Globus pallidus (tissue), 1 donor: ENCODE measurements at regions not wholly inside any gene's neighbourhood (a gene's known extent, or its start where the extent isn't known, plus 50 kb on each side); places are given as distances from the start of the nearest gene placed in this dataset.
A peak's percentile ranks its signal among the peaks of the same experiment; 100 is the strongest.

Source experiments
- DNase-seq: peaks from one replicate; pipeline ENCODE4 v3.0.0-alpha.2; 2015; ENCODE audit warnings: low spot score

- no peak for DNase-seq
Observed at GRCh38 chr4:16365036-16365569, 138.8 kb upstream of the TAPT1 start.

- no peak for DNase-seq
Observed at GRCh38 chr4:16360694-16361262, 134.5 kb upstream of the TAPT1 start.

- DNase-seq, result no peak
Observed at GRCh38 chr4:16353165-16353564, 126.9 kb upstream of the TAPT1 start.

GRCh38 chr4:16351161-16351560 is 124.9 kb upstream of the TAPT1 start:
- DNase-seq, result no peak

GRCh38 chr4:16344853-16345252 is 118.6 kb upstream of the TAPT1 start:
- DNase-seq, result no peak

- no peak for DNase-seq
Observed at GRCh38 chr4:16337936-16338335, 111.7 kb upstream of the TAPT1 start.

- no peak for DNase-seq
Observed at GRCh38 chr4:16334601-16335000, 108.3 kb upstream of the TAPT1 start.

GRCh38 chr4:16329797-16330134 is 103.5 kb upstream of the TAPT1 start:
- DNase-seq, result no peak

GRCh38 chr4:16329125-16329796 is 103.0 kb upstream of the TAPT1 start:
- DNase-seq, result no peak

- DNase-seq, result no peak
Observed at GRCh38 chr4:16322183-16322582, 95.9 kb upstream of the TAPT1 start.

GRCh38 chr4:16315456-16315855 is 89.2 kb upstream of the TAPT1 start:
- DNase-seq, result no peak

GRCh38 chr4:16310606-16311005 is 84.3 kb upstream of the TAPT1 start:
- DNase-seq, result no peak

- DNase-seq, result no peak
Observed at GRCh38 chr4:16302648-16303047, 76.4 kb upstream of the TAPT1 start.

- DNase-seq, result no peak
Observed at GRCh38 chr4:16297003-16297402, 70.7 kb upstream of the TAPT1 start.

GRCh38 chr4:16294455-16294854 is 68.2 kb upstream of the TAPT1 start:
- no peak for DNase-seq

- no peak for DNase-seq
Observed at GRCh38 chr4:16293210-16293838, 67.1 kb upstream of the TAPT1 start.

- no peak for DNase-seq
Observed at GRCh38 chr4:16292585-16292984, 66.3 kb upstream of the TAPT1 start.

- DNase-seq, result no peak
Observed at GRCh38 chr4:16290681-16291420, 64.6 kb upstream of the TAPT1 start.

- DNase-seq, result peak; percentile 54
Observed at GRCh38 chr4:16289897-16290554, 63.8 kb upstream of the TAPT1 start.

- DNase-seq, result no peak
Observed at GRCh38 chr4:16284050-16284449, 57.8 kb upstream of the TAPT1 start.

GRCh38 chr4:16278178-16278577 is 51.9 kb upstream of the TAPT1 start:
- no peak for DNase-seq
